MV-4-11 (cell line): ENCODE measurements at regions not wholly inside any gene's neighbourhood (a gene's known extent, or its start where the extent isn't known, plus 50 kb on each side); places are given as distances from the start of the nearest gene placed in this dataset.

Source experiments
- DNase-seq: peaks from one replicate; lab custom pipeline; 2025; lab: John Stamatoyannopoulos, UW

GRCh38 chr7:52030722-52031121, 714.1 kb upstream of the COBL start:
- no peak for DNase-seq

- no peak for DNase-seq
Observed at GRCh38 chr7:52026140-52026539, 709.5 kb upstream of the COBL start.

GRCh38 chr7:52021343-52021742, 704.7 kb upstream of the COBL start:
- DNase-seq: no peak

- DNase-seq: no peak
Observed at GRCh38 chr7:52018680-52019054, 702.1 kb upstream of the COBL start.

GRCh38 chr7:52017802-52018679, 701.4 kb upstream of the COBL start:
- DNase-seq: no peak

GRCh38 chr7:52009181-52009580, 692.6 kb upstream of the COBL start:
- DNase-seq: no peak

- DNase-seq: no peak
Observed at GRCh38 chr7:52006674-52007073, 690.1 kb upstream of the COBL start.

GRCh38 chr7:52005613-52006012, 689.0 kb upstream of the COBL start:
- no peak for DNase-seq

- no peak for DNase-seq
Observed at GRCh38 chr7:51995596-51996179, 679.1 kb upstream of the COBL start.

GRCh38 chr7:51982653-51983052, 666.0 kb upstream of the COBL start:
- DNase-seq: no peak

GRCh38 chr7:51980812-51981211, 664.2 kb upstream of the COBL start:
- DNase-seq: no peak

- no peak for DNase-seq
Observed at GRCh38 chr7:51980313-51980712, 663.7 kb upstream of the COBL start.

GRCh38 chr7:51977913-51978312, 661.3 kb upstream of the COBL start:
- no peak for DNase-seq

- DNase-seq: no peak
Observed at GRCh38 chr7:51973939-51974338, 657.3 kb upstream of the COBL start.

GRCh38 chr7:51973071-51973470, 656.5 kb upstream of the COBL start:
- DNase-seq: no peak

- no peak for DNase-seq
Observed at GRCh38 chr7:51970961-51971665, 654.5 kb upstream of the COBL start.

- no peak for DNase-seq
Observed at GRCh38 chr7:51968461-51968860, 651.9 kb upstream of the COBL start.

- DNase-seq: no peak
Observed at GRCh38 chr7:51965454-51965853, 648.8 kb upstream of the COBL start.

GRCh38 chr7:51961804-51962203, 645.2 kb upstream of the COBL start:
- DNase-seq: no peak

GRCh38 chr7:51950813-51951212, 634.2 kb upstream of the COBL start:
- DNase-seq: no peak

GRCh38 chr7:51949726-51950644, 633.4 kb upstream of the COBL start:
- DNase-seq: no peak

- DNase-seq: no peak
Observed at GRCh38 chr7:51930834-51931233, 614.2 kb upstream of the COBL start.
